ENCODE measurements at regions not wholly inside any gene's neighbourhood (a gene's known extent, or its start where the extent isn't known, plus 50 kb on each side); places are given as distances from the start of the nearest gene placed in this dataset.
"Not testable (repeated sequence)": the region's sequence is repeated elsewhere in the genome, so short reads cannot be mapped to it uniquely, and the experiment has no call there.

DNA sequence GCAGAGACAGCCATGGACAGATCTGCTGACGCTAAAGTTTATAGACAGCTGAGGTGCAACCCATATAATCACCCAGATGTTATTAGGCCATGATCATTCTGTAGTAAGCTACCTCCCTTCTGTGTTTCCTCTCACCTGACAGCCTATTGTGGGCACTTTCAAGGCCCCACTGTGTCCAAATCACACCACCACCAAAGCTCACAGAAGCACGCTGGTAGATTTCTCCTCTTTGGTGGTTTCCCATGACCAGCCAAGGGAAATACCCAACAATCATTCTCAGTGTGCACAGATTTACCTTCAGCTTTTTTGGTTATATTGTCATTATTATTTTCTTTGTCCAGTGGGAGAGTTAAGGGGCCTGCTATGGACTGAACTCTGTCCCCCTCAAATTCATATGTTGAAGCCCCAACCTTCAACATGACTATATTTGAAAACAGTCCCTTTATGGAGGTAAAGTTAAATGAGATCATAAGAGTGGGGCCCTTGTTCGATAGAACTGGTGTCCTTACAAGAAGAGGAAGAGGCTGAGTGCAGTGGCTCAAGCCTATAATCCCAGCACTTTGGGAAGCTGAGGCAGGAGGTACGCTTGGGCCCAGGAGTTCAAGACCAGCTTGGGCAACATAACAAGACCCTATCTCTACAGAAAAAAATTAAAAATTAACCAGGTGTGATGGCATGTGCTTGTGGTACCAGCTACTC, 74.0 kb upstream of the MSH6 start:
- Histone ChIP-seq H3K9me3 (no peaks in the 10 kb centered on the region), H3K4me3 (no peak overlapping the region), H3K36me3 (no peaks in the 10 kb centered on the region), H3K27me3 (no peaks in the 10 kb centered on the region), H3K4me1 (no peaks in the 10 kb centered on the region), H3K27ac (no peak overlapping the region)
- TF ChIP-seq POLR2AphosphoS5 (IDR thresholded peaks at IDR 0.05) (no peak), POLR2A (IDR thresholded peaks at IDR 0.05) (no peak), EP300 (IDR thresholded peaks at IDR 0.05) (no peak)
- TF ChIP-seq, protein P1, sequence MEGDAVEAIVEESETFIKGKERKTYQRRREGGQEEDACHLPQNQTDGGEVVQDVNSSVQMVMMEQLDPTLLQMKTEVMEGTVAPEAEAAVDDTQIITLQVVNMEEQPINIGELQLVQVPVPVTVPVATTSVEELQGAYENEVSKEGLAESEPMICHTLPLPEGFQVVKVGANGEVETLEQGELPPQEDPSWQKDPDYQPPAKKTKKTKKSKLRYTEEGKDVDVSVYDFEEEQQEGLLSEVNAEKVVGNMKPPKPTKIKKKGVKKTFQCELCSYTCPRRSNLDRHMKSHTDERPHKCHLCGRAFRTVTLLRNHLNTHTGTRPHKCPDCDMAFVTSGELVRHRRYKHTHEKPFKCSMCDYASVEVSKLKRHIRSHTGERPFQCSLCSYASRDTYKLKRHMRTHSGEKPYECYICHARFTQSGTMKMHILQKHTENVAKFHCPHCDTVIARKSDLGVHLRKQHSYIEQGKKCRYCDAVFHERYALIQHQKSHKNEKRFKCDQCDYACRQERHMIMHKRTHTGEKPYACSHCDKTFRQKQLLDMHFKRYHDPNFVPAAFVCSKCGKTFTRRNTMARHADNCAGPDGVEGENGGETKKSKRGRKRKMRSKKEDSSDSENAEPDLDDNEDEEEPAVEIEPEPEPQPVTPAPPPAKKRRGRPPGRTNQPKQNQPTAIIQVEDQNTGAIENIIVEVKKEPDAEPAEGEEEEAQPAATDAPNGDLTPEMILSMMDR (IDR thresholded peaks at IDR 0.05): no peak
- 87 to 96% methylated on average over 3 to 4 of the region's 4 CpGs for WGBS, 2 donors (ENCODE audit: low coverage in 1 of 2)
- ATAC-seq: no peak

DNA sequence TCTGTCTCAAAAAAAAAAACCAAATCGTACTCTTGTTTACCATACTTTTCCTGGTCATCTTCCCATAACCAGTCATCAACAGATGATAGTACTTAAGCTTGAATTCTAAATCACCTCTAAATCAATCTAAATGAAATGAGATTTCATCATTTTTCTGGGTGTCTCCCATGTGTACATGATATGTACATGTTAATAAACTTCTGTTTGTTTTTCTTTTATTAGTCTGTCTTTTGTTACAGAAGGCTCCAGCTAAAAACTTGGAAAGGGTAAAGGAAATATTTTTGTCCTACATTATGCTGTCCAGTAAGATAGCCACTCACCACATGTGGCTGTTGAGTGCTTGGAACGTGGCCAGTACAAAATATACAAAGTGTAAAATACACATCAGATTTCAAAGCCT, 78.7 kb upstream of the MSH6 start:
- no peaks in the 10 kb centered on the region for H3K4me1 ChIP-seq
- no peak for TF ChIP-seq EP300 (IDR thresholded peaks at IDR 0.05)
- TF ChIP-seq POLR2A (IDR thresholded peaks at IDR 0.05): no peak
- TF ChIP-seq, protein P1 (IDR thresholded peaks at IDR 0.05): no peak
- TF ChIP-seq POLR2AphosphoS5 (IDR thresholded peaks at IDR 0.05): no peak
- H3K36me3 ChIP-seq: no peaks in the 10 kb centered on the region
- no peak overlapping the region for H3K27ac ChIP-seq
- no peaks in the 10 kb centered on the region for H3K27me3 ChIP-seq
- no peak overlapping the region for H3K4me3 ChIP-seq
- peaks cover 0 to 7% (median 0%) of the 10 kb centered on the region in 3 donors for H3K9me3 ChIP-seq
- 25 to 30% methylated on average over 1 to 2 of the region's 2 CpGs for WGBS, 2 donors (ENCODE audit: low coverage in 1 of 2)
- ATAC-seq: no peak

DNA sequence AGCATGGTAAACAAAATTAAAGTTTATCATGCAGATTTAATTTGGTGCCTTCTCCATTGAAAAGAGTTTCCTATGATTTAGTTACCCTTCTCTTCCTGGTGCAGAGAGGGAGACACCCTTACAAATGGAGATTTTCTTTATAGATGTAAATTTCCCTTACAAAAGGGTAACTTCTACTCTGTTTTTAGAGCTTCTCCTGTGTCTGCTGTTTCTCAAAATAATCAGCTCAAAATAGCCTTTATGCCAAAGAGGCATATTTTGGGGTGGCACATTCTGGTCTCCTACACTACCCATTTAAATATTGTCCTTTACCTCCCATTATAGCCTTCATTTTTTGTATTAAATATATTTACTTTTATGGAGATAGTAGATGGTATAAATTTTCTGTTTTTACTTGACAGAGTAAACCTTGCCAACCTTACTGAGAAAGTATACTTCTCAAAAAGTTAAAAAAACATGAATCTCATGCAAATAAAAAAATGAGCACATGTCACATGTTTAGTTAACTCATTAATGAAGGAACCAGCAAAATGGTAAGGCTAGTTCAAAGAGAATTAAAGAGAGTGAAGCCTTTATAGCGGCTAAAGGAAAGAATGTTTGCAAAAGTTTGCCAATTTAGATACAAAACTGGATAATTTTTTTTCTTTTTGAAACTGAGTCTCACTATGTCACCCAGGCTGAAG, 83.3 kb upstream of the MSH6 start:
- 89 to 93% methylated on average over 1 of the region's 1 CpG for WGBS, 2 donors (ENCODE audit: low coverage in 1 of 2)
- no peak overlapping the region for H3K4me3 ChIP-seq
- no peaks in the 10 kb centered on the region for H3K36me3 ChIP-seq
- ATAC-seq: no peak
- H3K4me1 ChIP-seq: no peaks in the 10 kb centered on the region
- no peak overlapping the region for H3K27ac ChIP-seq
- TF ChIP-seq, protein P1 (IDR thresholded peaks at IDR 0.05): no peak
- TF ChIP-seq POLR2AphosphoS5 (IDR thresholded peaks at IDR 0.05): no peak
- TF ChIP-seq EP300 (IDR thresholded peaks at IDR 0.05): no peak
- no peak for TF ChIP-seq POLR2A (IDR thresholded peaks at IDR 0.05)
- H3K9me3 ChIP-seq: peaks cover 0 to 11% (median 0%) of the 10 kb centered on the region in 3 donors
- H3K27me3 ChIP-seq: peaks cover 18% of the 10 kb centered on the region

DNA sequence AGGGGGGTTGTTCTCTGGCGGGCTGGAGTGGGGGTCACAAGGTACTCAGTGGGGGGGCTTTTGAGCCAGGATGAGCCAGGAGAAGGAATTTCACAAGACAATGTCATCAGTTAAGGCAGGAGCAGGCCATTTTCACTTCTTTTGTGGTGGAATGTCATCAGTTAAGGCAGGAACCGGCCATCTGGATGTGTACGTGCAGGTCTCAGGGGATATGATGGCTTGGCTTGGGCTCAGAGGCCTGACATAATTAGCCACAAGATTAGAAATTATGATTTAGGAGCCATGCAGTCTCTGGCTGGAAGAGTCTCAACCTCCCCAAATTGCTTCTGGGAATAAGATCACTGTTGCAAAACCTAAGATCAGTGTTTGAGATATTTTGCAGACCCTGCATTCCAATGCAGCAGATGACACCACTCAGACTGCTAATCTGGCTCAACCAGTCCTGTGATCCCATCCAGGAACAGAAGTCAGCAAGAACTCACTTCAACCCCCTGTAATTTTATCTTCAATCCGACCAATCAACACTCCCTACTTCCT, 84.4 kb upstream of the MSH6 start:
- H3K9me3 ChIP-seq: peaks cover 0 to 11% (median 0%) of the 10 kb centered on the region in 3 donors
- H3K27me3 ChIP-seq: peaks cover 18% of the 10 kb centered on the region
- H3K27ac ChIP-seq, ATAC-seq, H3K4me1 ChIP-seq, H3K36me3 ChIP-seq, H3K4me3 ChIP-seq: not testable (repeated sequence)
- 26 to 67% methylated on average over 1 to 4 of the region's 4 CpGs for WGBS, 2 donors (ENCODE audit: low coverage in 1 of 2)

DNA sequence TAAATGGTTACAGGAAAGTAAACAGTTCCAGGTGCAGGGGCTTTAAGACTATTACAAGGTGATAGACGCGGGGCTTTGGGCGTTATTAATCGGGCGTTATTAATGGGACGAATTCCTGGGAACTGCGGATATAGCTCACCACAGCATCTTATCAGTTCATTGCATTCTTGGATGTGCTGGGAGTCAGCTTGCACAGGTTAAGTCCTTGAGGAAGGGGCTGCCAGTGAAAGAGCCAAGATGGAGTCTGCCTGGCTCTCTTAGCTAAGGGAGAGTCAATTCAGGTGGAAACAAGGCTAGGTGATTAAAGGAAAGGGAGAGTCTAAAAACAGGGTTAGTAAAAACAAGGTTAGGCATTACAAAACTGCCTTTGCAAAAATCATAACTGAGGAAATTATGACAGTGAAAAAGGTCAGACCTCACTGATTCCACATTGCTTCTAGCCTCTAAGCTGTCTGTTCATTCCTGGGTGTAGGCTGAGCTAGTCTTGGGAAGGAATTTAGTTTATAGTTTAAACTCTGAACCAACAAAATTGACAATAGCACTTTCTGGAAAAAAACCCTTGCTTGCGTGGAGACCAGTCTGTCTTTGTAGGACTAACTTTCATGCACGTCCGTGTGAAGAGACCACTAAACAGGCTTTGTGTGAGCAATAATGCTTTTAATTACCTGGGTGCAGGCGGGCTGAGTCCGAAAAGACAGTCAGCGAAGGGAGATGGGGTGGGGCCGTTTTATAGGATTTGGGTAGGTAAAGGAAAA, 85.1 kb upstream of the MSH6 start:
- not testable (repeated sequence) for H3K27ac ChIP-seq, H3K4me1 ChIP-seq, ATAC-seq, H3K4me3 ChIP-seq, H3K36me3 ChIP-seq
- Histone ChIP-seq H3K9me3 (peaks cover 0 to 11% (median 0%) of the 10 kb centered on the region in 3 donors), H3K27me3 (peaks cover 18% of the 10 kb centered on the region)
- 57% methylated on average over 3 to 14 of the region's 14 CpGs for WGBS, 2 donors (ENCODE audit: low coverage in 1 of 2)
